GM23338 (cell line): ENCODE measurements at regions not wholly inside any gene's neighbourhood (a gene's known extent, or its start where the extent isn't known, plus 50 kb on each side); places are given as distances from the start of the nearest gene placed in this dataset.

Experiments used
- ATAC-seq: fragments of 200-7000 bp; cut with Tn5 transposase; 3 replicates; pipeline ENCODE4 v1.9.1; 2020
- DNase-seq: peaks from one replicate; pipeline ENCODE4 v3.0.0-alpha.2; 2015; ENCODE audit warnings: low spot score
- H2AFZ ChIP-seq: fragments of 200-600 bp; sonication (generic); 2 replicates; pipeline ENCODE4 v1.8.0; 2016; ENCODE audit warnings: antibody characterized with exemption, mild to moderate bottlenecking, moderate library complexity
- H3F3A ChIP-seq: fragments of 200-600 bp; sonication (generic); replicated peaks from 2 replicates; pipeline ENCODE4 v1.8.0; 2017; ENCODE audit warnings: antibody characterized with exemption, mixed run types, low read depth
- H3K27ac ChIP-seq: fragments of 200-600 bp; sonication (generic); 2 replicates; pipeline ENCODE4 v1.6.1; 2016; ENCODE audit warnings: low read depth
- H3K27me3 ChIP-seq: fragments of 200-600 bp; sonication (generic); 2 replicates; pipeline ENCODE4 v1.8.0; 2016; ENCODE audit warnings: mild to moderate bottlenecking, mixed run types, moderate library complexity; ENCODE audit not compliant: insufficient read depth
- H3K36me3 ChIP-seq: fragments of 200-600 bp; sonication (generic); 2 replicates; pipeline ENCODE4 v1.8.0; 2016; ENCODE audit warnings: mild to moderate bottlenecking; ENCODE audit not compliant: insufficient read depth
- H3K4me1 ChIP-seq: fragments of 200-600 bp; sonication (generic); 2 replicates; pipeline ENCODE4 v1.8.0; 2016; ENCODE audit warnings: mild to moderate bottlenecking, moderate library complexity; ENCODE audit not compliant: insufficient read depth
- H3K4me2 ChIP-seq: fragments of 200-600 bp; sonication (generic); 2 replicates; pipeline ENCODE4 v1.7.1; 2017; ENCODE audit warnings: mixed run types
- H3K4me3 ChIP-seq: fragments of 200-600 bp; sonication (generic); 2 replicates; pipeline ENCODE4 v1.6.1; 2016; ENCODE audit warnings: mixed run types
- H3K79me2 ChIP-seq: fragments of 200-600 bp; sonication (generic); replicated peaks from 2 replicates; pipeline ENCODE4 v1.8.0; 2017; ENCODE audit warnings: mild to moderate bottlenecking; ENCODE audit not compliant: insufficient read depth
- H3K9me2 ChIP-seq: fragments of 200-600 bp; sonication (generic); 2 replicates; pipeline ENCODE4 v1.8.0; 2017; ENCODE audit not compliant: insufficient read depth
- H4K20me1 ChIP-seq: fragments of 200-600 bp; sonication (generic); replicated peaks from 2 replicates; pipeline ENCODE4 v1.8.0; 2017; ENCODE audit warnings: mild to moderate bottlenecking; ENCODE audit not compliant: insufficient read depth
- H3K27ac Mint-ChIP-seq: 2 replicates; pipeline ENCODE4 v1.8.0; 2020; ENCODE audit warnings: inconsistent platforms, mild to moderate bottlenecking, moderate library complexity, mixed read lengths
- H3K27me3 Mint-ChIP-seq: 3 replicates; pipeline ENCODE4 v1.8.0; 2022; ENCODE audit warnings: low read depth, mild to moderate bottlenecking, moderate library complexity, mixed read lengths, inconsistent platforms; ENCODE audit not compliant: insufficient read depth, poor library complexity
- H3K36me3 Mint-ChIP-seq: 3 replicates; pipeline ENCODE4 v1.8.0; 2021; ENCODE audit warnings: low read depth, mild to moderate bottlenecking, inconsistent platforms, moderate library complexity, mixed read lengths
- H3K4me1 Mint-ChIP-seq: 3 replicates; pipeline ENCODE4 v1.8.0; 2020; ENCODE audit warnings: mild to moderate bottlenecking, inconsistent platforms, mixed read lengths
- H3K4me3 Mint-ChIP-seq: 3 replicates; pipeline ENCODE4 v1.8.0; 2021; ENCODE audit warnings: moderate library complexity, mild to moderate bottlenecking, inconsistent platforms, mixed read lengths
- H3K9me3 Mint-ChIP-seq: 3 replicates; pipeline ENCODE4 v1.8.0; 2020; ENCODE audit warnings: moderate library complexity, mild to moderate bottlenecking, inconsistent platforms, mixed read lengths
- JUNB ChIP-seq: IDR thresholded peaks from one replicate; pipeline ENCODE4 v1.6.1; 2016; ENCODE audit warnings: antibody characterized with exemption; ENCODE audit not compliant: unreplicated experiment
- NANOG ChIP-seq: IDR thresholded peaks from 2 replicates; pipeline ENCODE4 v1.6.1; 2016; ENCODE audit warnings: antibody characterized with exemption, borderline replicate concordance
- POLR2AphosphoS5 ChIP-seq: IDR thresholded peaks from 2 replicates; pipeline ENCODE4 v1.6.1; 2016; ENCODE audit warnings: antibody characterized with exemption, low read depth
- STAT1 ChIP-seq: IDR thresholded peaks from one replicate; pipeline ENCODE4 v1.6.1; 2016; ENCODE audit warnings: antibody characterized with exemption; ENCODE audit not compliant: unreplicated experiment
- ZNF114 ChIP-seq: fragments of 250-450 bp; sonication (Bioruptor Pico); IDR thresholded peaks from 2 replicates; pipeline ENCODE4 v1.5.0; 2020; ENCODE audit warnings: mild to moderate bottlenecking, moderate library complexity
- TF ChIP-seq, protein P1 (sequence below): IDR thresholded peaks from 2 replicates; pipeline ENCODE4 v1.6.1; 2016; ENCODE audit warnings: antibody characterized with exemption
- TF ChIP-seq, protein P2 (sequence below): fragments of 250-450 bp; sonication (Bioruptor Pico); IDR thresholded peaks from 2 replicates; pipeline ENCODE4 v1.5.0; 2020; ENCODE audit warnings: mild to moderate bottlenecking, moderate library complexity

DNA sequence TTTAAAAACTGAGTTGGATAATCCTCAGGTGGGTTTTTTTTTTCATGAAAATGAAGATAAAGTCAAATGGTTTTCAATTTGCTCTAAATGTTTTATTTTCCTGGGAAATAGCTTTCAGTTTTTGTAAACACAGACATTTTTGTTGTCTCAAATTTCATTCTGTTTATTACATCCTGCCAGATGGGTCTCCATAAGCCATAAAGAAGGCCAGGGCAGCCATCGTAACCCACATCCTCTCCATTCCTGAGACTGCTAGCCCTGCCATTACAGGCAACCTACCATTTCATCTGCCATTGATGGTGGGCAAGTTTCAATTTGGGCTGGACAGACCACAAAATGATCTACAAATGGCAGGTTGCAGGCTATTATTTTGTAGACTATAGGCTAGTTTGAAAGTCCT is 60.8 kb downstream of the BTBD3 start:
- Histone ChIP-seq H3K4me3 (no peak overlapping the region), H3K9me2 (peaks cover 36% of the 10 kb centered on the region), H3K4me1 (peaks cover 21% of the 10 kb centered on the region), H3K27ac (no peak overlapping the region), H4K20me1 (no peaks in the 10 kb centered on the region), H3K36me3 (no peaks in the 10 kb centered on the region), H3K4me2 (peak overlapping the region; percentile 53), H2AFZ (no peak overlapping the region), H3K27me3 (no peaks in the 10 kb centered on the region), H3K79me2 (no peaks in the 10 kb centered on the region), H3F3A (no peaks in the 10 kb centered on the region)
- H3K9me3 Mint-ChIP-seq: peaks cover 7% of the 10 kb centered on the region; the same call in 1 of the 3 replicates
- no peaks in the 10 kb centered on the region for H3K36me3 Mint-ChIP-seq
- H3K4me3 Mint-ChIP-seq: no peak overlapping the region
- H3K27me3 Mint-ChIP-seq: no peaks in the 10 kb centered on the region
- DNase-seq: no peak
- TF ChIP-seq, protein P1, sequence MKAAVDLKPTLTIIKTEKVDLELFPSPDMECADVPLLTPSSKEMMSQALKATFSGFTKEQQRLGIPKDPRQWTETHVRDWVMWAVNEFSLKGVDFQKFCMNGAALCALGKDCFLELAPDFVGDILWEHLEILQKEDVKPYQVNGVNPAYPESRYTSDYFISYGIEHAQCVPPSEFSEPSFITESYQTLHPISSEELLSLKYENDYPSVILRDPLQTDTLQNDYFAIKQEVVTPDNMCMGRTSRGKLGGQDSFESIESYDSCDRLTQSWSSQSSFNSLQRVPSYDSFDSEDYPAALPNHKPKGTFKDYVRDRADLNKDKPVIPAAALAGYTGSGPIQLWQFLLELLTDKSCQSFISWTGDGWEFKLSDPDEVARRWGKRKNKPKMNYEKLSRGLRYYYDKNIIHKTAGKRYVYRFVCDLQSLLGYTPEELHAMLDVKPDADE: no peak
- TF ChIP-seq POLR2AphosphoS5 (no peak), ZNF114 (no peak), STAT1 (no peak), NANOG (no peak)
- H3K4me1 Mint-ChIP-seq: peaks cover 21% of the 10 kb centered on the region
- no peak overlapping the region for H3K27ac Mint-ChIP-seq
- ATAC-seq: no peak

DNA sequence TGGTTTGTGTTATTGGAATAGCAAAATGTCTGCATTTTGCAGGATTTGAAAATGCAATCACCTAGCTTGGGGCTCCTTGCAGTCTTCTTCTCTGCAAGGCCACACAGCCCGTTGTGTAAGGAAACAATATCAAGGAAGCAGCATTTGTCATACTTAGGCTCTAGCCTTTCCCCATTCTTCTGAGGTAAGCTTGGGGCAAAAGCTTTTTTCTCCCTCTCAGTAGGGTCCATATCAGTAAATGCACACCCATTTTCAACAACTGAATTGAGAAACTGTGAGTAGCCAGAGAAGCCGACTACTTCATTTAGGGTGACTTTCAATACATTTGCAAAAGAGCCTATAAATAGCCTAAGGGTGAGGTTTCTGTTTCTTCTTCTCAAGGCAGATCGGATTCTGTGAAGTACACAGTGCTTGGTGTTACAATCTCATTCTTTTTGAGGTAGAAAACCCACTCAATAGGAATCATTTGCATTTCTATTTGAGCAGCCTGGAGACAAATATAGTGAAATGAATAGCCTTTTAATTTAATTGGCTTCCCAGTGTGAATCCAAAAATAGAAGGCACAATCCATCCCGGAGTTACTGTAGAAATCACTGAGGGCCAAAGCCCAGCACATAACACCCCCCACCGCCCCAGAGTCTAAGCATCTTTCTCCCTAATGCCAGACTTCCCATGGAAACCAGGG is 61.8 kb downstream of the BTBD3 start:
- DNase-seq (no peak), ATAC-seq (peak; percentile 61)
- H3K27me3 Mint-ChIP-seq: no peaks in the 10 kb centered on the region
- no peaks in the 10 kb centered on the region for H3K36me3 Mint-ChIP-seq
- no peaks in the 10 kb centered on the region for H3F3A ChIP-seq
- no peaks in the 10 kb centered on the region for H3K27me3 ChIP-seq
- H3K4me1 Mint-ChIP-seq: peaks cover 21% of the 10 kb centered on the region
- peaks cover 27% of the 10 kb centered on the region for H3K9me2 ChIP-seq
- peaks cover 21% of the 10 kb centered on the region for H3K4me1 ChIP-seq
- H2AFZ ChIP-seq: peak overlapping the region; percentile 66; the same call in 1 of the 2 replicates
- H3K27ac Mint-ChIP-seq: no peak overlapping the region
- H3K27ac ChIP-seq: peak overlapping the region; percentile 55; the same call in 1 of the 2 replicates
- peaks cover 7% of the 10 kb centered on the region; the same call in 1 of the 3 replicates for H3K9me3 Mint-ChIP-seq
- no peaks in the 10 kb centered on the region for H3K36me3 ChIP-seq
- H3K4me3 ChIP-seq: peak overlapping the region; percentile 27
- no peak overlapping the region for H3K4me3 Mint-ChIP-seq
- H4K20me1 ChIP-seq: no peaks in the 10 kb centered on the region
- peak overlapping the region; percentile 53 for H3K4me2 ChIP-seq
- no peaks in the 10 kb centered on the region for H3K79me2 ChIP-seq
- no peak for TF ChIP-seq ZNF114
- no peak for TF ChIP-seq JUNB

DNA sequence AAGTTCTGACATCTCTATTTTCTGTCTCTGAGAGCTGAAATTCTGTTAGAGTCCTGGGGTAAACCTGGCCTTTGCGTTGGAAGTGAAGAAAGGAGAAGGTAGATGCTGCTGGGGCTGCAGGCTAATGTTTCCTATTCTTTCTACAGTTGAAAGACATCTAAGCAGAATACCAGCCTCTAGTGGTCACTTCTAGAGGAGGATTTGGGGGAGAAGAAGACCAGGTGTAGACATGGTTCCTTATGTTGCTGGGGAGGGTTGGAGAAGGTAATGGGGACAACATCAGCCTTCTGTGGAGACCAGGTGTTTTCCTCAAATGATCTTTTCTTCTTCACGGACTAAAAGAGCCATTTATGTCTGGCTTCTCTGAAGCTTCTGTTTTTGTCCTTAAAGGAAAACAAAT is 62.6 kb downstream of the BTBD3 start:
- H3K79me2 ChIP-seq: no peaks in the 10 kb centered on the region
- H2AFZ ChIP-seq: no peak overlapping the region
- no peak for TF ChIP-seq NANOG
- TF ChIP-seq, protein P2, sequence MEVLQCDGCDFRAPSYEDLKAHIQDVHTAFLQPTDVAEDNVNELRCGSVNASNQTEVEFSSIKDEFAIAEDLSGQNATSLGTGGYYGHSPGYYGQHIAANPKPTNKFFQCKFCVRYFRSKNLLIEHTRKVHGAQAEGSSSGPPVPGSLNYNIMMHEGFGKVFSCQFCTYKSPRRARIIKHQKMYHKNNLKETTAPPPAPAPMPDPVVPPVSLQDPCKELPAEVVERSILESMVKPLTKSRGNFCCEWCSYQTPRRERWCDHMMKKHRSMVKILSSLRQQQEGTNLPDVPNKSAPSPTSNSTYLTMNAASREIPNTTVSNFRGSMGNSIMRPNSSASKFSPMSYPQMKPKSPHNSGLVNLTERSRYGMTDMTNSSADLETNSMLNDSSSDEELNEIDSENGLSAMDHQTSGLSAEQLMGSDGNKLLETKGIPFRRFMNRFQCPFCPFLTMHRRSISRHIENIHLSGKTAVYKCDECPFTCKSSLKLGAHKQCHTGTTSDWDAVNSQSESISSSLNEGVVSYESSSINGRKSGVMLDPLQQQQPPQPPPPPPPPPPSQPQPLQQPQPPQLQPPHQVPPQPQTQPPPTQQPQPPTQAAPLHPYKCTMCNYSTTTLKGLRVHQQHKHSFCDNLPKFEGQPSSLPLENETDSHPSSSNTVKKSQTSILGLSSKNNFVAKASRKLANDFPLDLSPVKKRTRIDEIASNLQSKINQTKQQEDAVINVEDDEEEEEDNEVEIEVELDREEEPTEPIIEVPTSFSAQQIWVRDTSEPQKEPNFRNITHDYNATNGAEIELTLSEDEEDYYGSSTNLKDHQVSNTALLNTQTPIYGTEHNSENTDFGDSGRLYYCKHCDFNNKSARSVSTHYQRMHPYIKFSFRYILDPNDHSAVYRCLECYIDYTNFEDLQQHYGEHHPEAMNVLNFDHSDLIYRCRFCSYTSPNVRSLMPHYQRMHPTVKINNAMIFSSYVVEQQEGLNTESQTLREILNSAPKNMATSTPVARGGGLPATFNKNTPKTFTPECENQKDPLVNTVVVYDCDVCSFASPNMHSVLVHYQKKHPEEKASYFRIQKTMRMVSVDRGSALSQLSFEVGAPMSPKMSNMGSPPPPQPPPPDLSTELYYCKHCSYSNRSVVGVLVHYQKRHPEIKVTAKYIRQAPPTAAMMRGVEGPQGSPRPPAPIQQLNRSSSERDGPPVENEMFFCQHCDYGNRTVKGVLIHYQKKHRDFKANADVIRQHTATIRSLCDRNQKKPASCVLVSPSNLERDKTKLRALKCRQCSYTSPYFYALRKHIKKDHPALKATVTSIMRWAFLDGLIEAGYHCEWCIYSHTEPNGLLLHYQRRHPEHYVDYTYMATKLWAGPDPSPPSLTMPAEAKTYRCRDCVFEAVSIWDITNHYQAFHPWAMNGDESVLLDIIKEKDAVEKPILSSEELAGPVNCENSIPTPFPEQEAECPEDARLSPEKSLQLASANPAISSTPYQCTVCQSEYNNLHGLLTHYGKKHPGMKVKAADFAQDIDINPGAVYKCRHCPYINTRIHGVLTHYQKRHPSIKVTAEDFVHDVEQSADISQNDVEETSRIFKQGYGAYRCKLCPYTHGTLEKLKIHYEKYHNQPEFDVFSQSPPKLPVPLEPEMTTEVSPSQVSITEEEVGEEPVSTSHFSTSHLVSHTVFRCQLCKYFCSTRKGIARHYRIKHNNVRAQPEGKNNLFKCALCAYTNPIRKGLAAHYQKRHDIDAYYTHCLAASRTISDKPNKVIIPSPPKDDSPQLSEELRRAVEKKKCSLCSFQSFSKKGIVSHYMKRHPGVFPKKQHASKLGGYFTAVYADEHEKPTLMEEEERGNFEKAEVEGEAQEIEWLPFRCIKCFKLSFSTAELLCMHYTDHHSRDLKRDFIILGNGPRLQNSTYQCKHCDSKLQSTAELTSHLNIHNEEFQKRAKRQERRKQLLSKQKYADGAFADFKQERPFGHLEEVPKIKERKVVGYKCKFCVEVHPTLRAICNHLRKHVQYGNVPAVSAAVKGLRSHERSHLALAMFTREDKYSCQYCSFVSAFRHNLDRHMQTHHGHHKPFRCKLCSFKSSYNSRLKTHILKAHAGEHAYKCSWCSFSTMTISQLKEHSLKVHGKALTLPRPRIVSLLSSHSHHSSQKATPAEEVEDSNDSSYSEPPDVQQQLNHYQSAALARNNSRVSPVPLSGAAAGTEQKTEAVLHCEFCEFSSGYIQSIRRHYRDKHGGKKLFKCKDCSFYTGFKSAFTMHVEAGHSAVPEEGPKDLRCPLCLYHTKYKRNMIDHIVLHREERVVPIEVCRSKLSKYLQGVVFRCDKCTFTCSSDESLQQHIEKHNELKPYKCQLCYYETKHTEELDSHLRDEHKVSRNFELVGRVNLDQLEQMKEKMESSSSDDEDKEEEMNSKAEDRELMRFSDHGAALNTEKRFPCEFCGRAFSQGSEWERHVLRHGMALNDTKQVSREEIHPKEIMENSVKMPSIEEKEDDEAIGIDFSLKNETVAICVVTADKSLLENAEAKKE (CRISPR knock-in tag): peak; percentile 80
- H3K27ac Mint-ChIP-seq: no peak overlapping the region
- H3K27ac ChIP-seq: no peak overlapping the region
- no peaks in the 10 kb centered on the region for H3K27me3 Mint-ChIP-seq
- no peaks in the 10 kb centered on the region for H4K20me1 ChIP-seq
- no peaks in the 10 kb centered on the region for H3K27me3 ChIP-seq
- peak overlapping the region; percentile 53; the same call in 1 of the 2 replicates for H3K4me2 ChIP-seq
- H3K4me1 Mint-ChIP-seq: peaks cover 21% of the 10 kb centered on the region
- H3K4me1 ChIP-seq: peaks cover 21% of the 10 kb centered on the region
- peaks cover 7% of the 10 kb centered on the region; the same call in 1 of the 3 replicates for H3K9me3 Mint-ChIP-seq
- H3K36me3 ChIP-seq: no peaks in the 10 kb centered on the region
- no peak overlapping the region for H3K4me3 ChIP-seq
- ATAC-seq: no peak
- H3K9me2 ChIP-seq: peaks cover 21% of the 10 kb centered on the region
- no peaks in the 10 kb centered on the region for H3K36me3 Mint-ChIP-seq
- H3F3A ChIP-seq: no peaks in the 10 kb centered on the region
- no peak for DNase-seq
- H3K4me3 Mint-ChIP-seq: no peak overlapping the region
